Right hindlimb (tissue), 1 donor: ENCODE measurements at regions not wholly inside any gene's neighbourhood (a gene's known extent, or its start where the extent isn't known, plus 50 kb on each side); places are given as distances from the start of the nearest gene placed in this dataset.
"Not testable (repeated sequence)": the region's sequence is repeated elsewhere in the genome, so short reads cannot be mapped to it uniquely, and the experiment has no call there.

ENCODE experiments used
- DNase-seq: peaks from one replicate; pipeline ENCODE4 v3.0.0-alpha.2; 2018

DNA sequence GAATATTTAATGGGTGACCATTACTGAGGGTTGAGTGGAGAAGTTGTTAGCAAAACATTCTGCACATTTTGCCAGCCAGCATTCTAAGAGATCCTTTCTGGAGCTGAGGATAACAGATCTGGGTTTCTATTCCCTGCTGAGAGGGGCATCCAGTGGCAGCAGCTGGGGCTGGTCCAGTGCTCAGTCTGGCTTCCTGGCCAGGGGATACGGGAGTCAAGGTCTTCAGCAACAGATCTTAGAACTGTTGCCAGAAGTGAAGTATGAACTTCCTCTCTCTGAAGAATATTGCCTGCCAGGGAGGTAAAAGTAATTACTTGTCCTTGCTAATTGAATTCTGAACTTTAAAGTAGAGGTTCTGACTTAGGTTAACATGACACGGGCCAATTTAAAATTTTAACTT, 568.4 kb downstream of the REEP3 start:
- DNase-seq = no peak

DNA sequence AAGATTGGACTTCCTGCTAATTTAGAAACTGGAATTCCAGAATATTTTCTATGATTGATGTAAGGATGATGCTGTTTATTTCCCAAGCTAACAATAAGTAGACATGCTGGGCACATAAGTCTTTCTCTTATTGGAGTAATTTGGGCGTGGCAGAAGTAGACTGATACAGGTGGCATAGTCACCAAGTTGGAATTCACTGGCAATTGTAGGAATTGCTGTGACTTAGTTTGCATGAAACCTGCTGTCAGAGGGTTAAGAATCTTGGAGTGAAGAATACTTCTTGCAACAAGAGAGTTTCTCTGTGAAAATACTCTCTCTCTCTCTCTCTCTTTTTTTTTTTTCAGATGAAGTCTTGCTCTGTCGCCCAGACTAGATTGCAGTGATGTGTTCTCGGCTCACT, 569.7 kb downstream of the REEP3 start:
- DNase-seq = no peak

DNA sequence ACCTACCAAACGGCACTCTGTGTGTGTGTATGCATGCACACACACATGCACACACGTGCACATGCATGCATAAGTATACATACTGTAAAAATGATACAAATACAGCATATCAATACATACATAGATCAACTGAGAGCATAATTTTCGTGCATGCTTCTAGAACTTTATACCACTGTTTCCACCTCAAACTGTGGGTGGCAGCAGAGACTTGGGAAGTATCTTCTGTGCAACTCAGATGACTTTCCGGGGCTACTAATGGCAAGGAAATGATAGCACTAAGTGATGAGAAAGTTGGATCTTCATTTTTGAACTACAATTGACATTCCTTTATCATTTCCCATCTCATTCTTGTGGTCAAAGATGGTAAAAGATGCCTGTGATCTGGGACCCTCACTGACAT, 570.7 kb downstream of the REEP3 start:
- no peak for DNase-seq

DNA sequence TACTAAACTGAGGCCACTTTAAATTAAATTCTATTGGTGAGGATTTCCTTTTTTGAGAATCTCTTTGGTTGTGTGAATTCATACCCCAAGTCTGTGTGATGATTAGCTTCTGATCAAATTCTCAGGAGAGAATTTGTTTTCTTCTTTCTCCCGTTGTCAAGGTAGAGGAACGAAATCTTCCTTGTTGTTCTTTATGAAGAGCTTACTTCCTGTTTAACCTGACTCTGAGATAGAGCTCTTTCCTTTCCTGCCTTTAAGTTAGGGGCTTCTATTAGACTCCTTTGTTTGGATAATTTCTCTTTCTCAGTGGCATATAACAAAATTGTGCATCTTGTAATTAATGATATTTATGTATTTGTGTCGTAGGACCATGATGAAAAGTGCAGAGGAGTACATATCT, 572.1 kb downstream of the REEP3 start:
- no peak for DNase-seq

DNA sequence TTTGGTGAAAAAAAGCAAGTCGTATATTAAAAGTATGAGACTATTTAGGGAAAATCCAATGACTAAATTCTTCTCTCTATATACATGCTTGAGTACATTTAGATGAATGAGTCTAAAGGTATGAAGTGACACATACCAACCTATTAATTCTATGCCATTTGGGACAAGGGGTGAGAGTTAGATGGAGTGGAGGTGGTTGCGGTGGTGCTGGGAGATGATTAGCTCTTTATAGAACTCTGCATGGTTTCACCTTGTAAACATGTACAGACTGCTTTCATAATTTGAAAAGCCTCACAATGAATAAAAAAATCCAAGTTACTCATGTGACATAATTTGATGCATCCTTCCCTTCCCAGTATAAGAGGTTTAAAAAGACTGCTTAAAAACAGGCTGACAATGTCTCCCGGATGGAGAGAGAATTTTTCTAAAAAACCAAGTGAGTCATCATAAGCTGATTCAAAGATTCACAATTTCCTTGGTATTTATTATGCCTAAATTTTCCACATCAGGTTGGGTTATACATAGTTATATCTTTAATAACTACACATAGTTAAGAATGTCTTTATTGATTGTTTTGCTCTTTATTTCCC, 572.8 kb downstream of the REEP3 start:
- no peak for DNase-seq

DNA sequence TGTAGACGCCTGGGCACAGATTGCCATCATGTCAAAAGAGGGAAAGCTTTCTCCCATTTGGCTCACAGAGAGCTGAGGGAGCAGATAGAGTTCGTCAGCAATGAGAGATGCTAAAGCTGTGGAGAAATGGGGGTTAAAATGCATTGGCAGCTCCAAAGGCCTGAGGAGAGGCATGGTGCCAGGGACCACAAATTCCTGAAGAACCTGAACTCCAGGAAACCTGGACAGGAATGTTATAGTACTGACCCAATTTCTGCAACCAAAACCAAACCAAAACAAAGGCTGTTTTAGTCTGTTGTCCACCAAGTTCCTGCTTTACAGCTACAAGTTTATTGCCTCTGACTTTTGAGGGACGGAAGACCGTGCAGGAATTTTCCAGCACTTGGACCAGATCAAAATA, 575.7 kb downstream of the REEP3 start:
- DNase-seq = no peak

DNA sequence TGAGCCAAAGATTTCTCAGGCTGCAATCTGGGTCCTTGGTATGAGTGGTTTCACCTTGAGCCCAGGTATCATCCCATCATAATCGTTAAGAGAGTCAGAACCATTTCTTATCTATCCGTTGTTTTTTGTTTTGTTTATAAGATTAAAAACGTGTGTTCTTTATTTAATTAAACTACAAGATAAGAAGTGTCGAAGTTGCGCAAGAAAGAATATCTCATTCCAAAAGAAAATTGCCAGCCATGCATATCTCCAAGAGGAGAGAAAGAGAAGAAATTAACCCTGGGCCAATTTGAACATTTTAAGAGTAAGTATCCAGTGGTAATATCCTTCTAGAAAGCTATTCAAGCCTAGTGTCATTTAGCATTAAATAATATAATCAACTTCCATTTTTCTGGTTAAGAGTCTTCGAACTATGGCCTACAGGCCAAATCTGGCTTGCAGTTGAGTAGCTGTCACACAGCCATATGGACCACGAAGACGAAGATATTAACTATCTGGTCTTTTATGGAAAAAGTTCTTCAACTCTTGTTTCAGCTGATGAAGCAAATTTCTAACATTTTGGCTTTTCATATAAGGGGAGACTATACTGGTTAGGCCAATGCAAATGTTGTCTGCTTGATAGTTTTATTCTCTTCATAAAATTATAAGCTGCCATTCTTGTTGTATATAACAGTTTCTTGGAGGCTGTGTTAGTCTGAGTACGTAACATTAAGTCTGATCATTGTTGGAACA, 576.4 kb downstream of the REEP3 start:
- no peak for DNase-seq

DNA sequence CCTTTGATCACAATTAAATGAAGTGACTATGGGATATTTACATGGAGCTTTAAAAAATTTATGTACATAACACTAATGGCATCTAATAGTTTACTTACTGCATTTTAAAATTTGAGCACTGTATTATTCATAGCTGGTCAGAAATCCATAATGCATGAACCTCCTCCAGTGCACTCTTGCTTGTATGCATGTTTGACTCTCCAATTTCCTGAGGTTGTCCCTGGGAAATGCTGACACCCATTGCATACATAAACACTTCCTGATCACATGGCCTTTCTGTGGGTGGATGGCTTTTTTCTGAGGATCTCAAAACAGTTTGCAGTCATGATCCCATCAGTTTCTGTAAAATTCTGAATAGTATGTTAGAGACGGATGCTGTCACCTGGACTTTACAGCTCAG, 577.8 kb downstream of the REEP3 start:
- DNase-seq = no peak

DNA sequence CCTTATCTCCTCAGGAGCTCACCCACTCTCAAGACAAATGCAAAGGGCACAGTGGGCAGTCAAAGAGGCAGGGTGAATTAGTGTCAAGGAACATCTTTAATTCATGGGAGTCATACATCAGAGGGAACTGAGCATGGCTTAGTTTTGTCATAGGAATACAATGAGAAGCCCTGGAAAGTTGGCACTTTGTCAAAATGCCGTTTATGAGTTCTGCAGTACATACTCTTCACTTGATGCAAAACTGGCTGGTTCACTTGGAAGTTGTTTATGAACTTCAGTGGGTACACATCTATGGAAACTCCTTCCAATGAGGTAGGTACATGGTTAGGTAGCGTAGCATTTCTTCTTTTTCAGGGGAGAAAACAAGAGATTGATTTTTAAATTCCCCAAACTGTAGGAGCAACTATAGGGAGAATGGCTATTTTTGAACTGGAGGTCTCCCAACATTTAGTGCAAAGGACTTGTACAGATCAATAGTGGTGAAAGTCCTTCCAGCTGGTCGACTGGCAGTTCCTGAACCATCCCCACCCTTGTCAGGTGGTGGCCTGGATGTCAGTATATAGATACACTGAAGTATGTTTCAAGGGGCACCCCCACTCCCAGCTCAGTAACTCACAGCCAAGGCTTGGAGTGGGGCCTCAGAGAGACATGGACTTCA, 580.5 kb downstream of the REEP3 start:
- no peak for DNase-seq

DNA sequence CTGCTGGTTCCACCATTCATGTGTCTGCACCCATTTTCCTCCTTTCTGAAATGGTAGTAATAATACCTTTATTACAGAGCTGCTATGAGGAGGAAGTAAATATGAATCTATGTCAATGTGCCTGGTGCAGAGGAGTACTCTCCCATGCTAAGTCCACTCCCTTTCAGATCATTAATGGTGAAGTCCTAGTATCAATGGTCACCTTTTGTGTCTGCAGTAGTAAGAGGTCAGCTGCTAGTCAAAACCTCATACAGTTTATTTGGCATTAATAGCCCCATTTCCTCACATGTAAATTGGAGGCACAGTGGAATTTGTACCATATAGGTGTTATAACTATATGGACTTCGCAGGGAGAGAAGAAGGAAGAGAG, 581.0 kb downstream of the REEP3 start:
- no peak for DNase-seq

DNA sequence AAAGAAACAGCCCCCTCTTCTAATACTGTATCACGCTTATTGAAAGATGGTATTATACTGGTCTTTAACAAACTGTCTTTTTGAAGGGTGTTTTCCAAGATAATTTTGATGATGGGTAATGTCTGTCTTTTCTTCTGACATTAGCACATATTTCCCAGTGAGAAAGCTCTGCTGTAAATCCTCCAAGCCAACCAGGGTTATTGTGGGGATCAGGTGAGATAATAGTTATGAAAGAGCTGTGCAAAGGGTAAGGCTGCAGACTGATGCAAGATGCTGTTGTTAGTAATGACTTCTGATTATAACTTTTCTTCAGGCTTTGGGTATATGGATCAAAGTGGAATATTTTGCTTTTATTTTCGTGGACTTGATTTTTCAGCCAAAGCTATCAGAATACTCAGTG, 581.7 kb downstream of the REEP3 start:
- DNase-seq = no peak

DNA sequence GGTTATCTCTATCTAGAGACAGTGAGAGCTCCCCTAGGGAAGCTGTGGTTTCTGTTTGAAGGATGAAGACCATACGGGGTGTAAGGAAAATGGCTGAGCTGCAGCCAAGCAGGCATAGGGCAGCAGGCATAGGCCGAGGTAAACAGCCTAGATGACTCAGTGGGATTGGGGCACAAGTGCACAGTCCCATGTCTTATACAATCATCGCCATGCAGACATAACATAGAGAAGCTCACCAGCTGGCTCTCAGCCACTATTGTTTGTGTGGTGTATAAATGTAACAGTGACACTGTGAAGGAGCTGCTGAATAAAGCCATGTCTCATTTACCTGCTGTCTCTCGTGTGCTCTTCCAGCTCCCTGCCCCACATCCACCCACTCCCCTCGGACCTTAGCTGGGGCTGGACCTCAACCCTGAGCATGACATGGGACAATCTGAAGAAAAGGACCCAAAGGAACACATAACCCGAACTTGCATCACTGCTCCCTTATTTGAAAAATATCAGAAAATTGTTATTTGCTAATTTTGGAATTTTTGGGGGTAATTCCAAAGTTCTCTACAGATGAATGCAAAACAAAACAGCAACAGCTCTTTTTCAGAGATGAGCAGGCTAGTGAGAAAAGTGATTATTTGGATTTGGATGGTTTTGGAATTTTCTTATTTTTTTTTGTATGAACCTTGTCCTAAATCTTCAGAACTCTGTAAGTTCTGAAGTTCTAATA, 582.7 kb downstream of the REEP3 start:
- DNase-seq = no peak

DNA sequence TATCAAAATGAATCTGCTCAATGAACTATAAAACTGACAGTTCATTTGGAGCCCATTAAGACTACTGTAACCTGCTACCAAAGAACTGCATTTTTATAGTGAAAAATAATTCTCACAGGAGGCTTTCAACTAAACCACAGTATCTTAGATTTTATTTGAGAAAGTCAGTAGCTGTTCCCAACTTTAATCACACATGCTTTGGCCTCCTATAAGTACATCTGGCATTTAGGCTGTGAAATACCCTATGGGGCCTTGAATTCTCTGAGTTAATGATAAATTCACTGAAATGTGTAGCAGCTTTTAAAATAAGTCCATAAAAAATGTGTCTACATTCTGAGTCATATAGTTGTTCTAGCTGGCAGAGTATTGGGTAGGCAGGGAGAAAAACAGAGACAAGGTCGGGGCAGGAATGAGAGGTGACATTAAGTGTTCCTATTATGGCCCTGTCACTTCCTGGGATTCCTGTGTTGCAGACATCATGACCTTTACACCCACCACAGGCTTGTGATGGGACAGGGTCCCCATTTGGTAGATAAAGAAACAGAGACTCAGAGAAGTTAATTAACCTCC, 588.8 kb downstream of the REEP3 start:
- no peak for DNase-seq

DNA sequence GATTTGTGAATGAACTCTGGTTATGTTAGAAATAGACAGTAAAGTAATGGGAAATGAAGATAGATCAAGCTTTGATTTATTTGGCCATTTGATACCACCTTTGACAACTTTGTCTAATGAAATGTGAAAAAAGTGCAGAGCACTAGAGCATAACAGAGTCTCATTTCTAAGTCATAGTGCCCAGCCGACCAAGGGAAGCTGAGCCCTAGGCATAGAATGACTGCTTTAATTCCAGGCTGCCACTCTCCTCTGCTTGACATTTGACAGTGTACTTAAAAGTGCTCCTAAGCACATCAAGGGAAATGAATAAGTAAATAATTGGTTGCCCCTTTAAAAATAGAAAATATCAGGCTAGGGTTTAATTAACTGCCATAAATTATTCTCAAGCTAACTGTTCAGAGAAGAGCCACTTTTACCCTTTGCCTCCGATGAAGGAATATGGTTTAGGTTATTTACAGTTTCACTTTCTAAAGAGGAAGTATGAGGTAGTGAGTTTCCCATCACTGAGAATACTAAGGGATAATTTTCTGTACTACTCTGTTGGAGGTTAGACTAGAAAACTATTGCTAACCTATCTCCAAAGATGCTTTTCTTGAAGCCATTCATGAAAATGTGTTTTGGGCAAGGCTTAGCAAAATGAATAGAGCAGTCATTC, 591.6 kb downstream of the REEP3 start:
- no peak for DNase-seq

DNA sequence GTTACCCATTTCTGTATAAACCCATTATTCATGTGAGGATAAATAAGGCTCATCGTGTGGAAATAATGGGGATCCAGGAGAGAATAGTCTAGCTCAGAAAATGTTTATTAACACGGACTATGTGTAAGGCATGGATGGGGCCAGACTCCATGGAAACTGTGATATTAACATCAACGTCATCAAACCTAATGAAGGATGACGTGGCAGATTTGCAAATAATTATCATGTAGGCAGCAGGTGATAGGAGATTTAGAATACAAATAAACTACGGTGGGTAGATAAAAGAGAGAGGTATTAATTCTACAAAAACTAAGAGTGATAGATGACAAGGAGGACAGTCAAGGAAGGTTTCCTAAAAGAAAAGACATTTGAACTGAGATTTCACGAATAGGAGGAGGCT, 592.2 kb downstream of the REEP3 start:
- DNase-seq = no peak

DNA sequence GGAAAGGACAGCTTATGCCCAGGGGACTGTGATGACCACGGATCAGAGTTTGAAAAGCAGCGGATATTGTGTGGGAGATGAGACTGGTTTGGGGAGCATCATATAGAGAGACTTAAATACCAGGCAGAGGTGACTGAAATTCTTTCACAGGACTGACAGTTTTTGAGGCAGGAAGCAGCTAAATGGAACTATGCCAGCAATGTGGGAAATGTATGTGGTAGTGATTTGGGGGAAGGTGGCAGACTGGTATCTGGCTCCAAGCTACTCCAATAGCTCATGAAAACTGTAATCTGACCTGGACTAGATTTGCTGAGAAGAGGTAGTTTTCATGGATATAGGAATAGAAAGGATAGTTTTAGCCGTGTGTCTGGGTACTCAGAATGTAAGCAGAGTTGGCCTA, 592.6 kb downstream of the REEP3 start:
- no peak for DNase-seq

DNA sequence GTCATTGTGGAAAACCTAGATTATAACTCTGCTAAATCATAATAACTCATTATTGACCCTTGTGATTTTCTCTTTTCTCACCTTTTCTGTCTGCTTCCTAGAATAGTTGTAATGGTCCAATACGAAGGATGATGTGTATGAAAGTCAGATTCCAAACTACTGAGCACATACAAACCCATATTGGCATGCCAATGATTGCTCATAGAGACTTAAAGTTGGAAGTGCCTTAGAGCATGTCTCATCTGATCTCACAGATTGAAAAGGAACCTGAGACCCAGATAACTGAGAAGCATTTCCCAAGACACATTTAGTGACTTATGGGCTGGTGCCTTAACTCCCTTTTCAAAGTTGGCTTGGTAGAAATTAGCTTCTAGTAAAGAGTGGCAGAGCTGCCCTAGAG, 594.3 kb downstream of the REEP3 start:
- no peak for DNase-seq

DNA sequence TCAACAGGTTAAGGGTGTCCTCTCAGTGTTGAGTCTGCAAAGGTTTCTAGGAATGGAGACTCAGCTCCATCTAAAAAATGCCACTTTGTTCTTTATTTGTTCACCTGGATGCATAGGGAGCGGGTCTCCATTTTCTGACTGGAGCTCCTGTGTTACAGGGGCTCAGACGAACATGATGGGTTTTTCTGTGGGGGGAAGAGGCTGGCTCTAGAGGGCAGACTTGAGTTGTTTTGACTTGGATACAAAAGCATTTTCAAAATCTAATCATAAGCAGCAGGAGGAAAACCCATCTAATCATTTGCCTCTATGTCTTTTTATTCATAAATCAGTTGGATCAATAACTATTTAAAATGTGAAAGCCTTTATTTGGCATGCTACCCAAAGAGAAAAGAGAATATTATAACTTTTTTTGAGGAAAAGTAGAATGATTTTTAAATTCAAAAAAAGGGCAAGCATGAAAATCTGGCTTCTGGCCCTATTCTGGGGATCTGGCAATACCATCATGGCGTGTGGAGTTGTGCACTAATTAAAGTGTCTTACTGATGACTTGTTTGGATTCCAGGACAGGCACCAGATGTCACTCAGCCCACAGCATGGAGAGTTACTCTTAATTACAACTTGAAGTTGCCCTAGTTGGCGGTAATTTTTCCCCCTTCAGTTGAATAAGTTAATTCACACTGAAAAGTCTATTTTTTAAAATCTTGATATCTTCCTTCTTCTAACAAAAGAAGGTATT, 594.9 kb downstream of the REEP3 start:
- DNase-seq = no peak

DNA sequence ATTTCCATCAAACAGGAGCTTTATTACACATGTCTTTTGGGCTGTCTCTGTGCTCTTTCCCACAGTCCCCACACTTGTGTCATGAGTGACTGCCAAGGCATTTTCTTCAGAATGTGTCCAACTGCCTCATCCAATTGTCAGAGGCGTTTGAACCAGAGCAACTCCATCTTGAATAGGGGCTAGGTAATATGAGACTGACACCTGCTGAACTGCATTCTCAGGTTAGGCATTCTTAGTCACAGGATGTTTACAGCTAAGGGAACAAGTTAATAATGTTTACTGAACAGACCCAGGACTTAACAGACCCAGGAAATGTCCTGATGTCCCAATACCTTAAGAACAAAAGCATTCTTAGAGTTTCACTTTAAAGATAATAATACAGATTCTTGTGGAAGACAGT, 595.5 kb downstream of the REEP3 start:
- DNase-seq = no peak

DNA sequence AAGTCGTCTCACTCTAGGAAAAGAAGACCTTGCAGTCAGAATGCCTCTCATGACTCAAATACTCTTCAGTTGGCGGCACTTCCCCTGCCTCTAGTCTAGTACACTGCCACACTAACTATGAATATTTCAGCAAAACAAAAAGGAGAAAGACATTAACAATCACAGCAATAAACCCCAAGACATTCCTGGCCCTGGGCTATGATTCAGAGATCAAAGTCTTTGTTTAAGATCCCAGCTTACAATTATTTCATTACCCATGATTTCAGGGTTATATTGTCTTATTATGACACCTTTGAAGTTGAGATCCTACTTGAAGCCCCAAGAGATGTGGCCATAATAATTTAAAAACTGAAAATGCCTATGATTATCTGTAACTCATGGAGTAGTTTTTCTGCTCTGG, 597.5 kb downstream of the REEP3 start:
- no peak for DNase-seq

DNA sequence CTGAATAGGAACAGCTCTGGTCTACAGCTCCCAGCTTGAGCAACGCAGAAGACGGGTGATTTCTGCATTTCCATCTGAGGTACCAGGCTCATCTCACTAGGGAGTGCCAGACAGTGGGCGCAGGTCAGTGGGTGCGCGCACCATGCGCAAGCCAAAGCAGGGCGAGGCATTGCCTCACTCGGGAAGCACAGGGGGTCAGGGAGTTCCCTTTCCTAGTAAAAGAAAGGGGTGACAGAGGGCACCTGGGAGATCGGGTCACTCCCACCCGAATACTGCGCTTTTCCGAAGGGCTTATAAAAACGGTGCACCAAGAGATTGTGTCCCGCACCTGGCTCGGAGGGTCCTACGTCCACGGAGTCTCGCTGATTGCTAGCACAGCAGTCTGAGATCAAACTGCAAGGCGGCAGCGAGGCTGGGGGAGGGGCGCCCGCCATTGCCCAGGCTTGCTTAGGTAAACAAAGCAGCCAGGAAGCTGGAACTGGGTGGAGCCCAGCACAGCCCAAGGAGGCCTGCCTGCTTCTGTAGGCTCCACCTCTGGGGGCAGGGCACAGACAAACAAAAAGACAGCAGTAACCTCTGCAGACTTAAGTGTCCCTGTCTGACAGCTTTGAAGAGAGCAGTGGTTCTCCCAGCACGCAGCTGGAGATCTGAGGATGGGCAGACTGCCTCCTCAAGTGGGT, 599.2 kb downstream of the REEP3 start:
- not testable (repeated sequence) for DNase-seq

DNA sequence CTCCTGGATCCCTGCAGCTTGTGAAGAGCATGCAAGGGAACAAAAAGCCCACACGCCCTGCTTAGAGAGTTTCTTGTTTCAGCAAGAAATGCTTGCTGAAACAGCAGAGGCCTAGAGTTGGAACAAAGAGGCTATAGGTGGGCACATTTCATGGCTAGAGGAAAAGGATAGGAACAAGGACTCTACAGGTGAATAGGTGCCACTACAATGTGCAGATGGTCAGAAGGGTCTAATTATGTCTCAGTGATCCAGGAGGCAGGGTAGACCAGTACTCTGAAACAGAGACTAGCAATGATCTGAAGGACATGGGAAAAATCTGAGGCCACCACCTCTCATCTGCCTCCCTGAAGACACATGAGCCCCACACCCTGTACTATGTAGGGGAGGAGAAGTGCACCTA, 609.0 kb downstream of the REEP3 start:
- no peak for DNase-seq
